ENCODE measurements at regions not wholly inside any gene's neighbourhood (a gene's known extent, or its start where the extent isn't known, plus 50 kb on each side); places are given as distances from the start of the nearest gene placed in this dataset.

DNA sequence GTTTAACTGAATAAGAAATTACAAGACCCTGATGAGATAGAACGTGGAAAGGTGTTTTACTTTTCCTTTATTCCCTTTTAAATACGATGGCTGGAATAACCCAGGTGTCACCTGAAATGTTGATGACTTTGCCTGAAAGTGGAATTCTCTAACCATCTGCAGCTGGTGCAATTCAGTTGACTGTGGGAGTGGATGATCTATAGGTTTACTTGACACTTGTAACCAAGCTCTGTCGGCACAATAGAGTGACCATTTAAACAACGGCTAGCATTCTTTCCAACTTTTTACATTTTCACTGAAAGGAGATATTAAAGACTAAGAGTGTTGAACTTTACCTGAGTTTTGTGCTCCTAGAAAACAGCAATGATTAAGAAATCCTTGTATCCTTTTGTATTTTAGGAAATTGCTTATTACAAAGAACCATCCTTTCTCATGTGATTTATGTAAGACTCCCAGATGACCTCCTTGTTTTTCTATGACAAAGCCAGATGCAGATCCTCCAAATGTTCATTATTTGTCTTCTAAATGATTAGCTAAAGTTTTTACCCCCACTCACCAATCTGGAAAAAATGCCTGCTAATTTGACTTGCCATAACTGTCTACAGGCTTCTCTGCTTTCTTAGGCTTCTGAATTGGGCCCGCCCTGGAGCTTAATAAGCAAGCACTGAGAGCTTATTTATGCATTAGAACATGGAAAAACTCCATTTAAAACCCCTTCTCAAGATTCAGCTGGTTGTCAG is 129.5 kb upstream of the LRRC7 start:
- Histone ChIP-seq H3K9me3 (ENCODE audit: control insufficient read depth in 4 of 4, low read length in 3 of 4) (no peaks in the 10 kb centered on the region), H3K9ac (ENCODE audit: low read depth in 1 of 2, low read length in 2 of 2) (no peak overlapping the region), H3K4me1 (ENCODE audit: control insufficient read depth in 4 of 4, insufficient read depth in 4 of 4, low read length in 3 of 4) (no peaks in the 10 kb centered on the region), H3K36me3 (ENCODE audit: control insufficient read depth in 4 of 4, insufficient read depth in 3 of 4, low read depth in 1 of 4, low read length in 3 of 4) (no peaks in the 10 kb centered on the region), H3K27me3 (ENCODE audit: control insufficient read depth in 4 of 4, insufficient read depth in 4 of 4, low read length in 3 of 4) (no peaks in the 10 kb centered on the region), H3K27ac (ENCODE audit: low read depth in 1 of 2, low read length in 2 of 2) (no peak overlapping the region), H3K4me3 (ENCODE audit: low read depth in 1 of 3, low read length in 3 of 3) (no peak overlapping the region)
- no peak for TF ChIP-seq EGR1 (IDR thresholded peaks at IDR 0.05; ENCODE audit: low read depth in 2 of 2)
- TF ChIP-seq, protein P1, sequence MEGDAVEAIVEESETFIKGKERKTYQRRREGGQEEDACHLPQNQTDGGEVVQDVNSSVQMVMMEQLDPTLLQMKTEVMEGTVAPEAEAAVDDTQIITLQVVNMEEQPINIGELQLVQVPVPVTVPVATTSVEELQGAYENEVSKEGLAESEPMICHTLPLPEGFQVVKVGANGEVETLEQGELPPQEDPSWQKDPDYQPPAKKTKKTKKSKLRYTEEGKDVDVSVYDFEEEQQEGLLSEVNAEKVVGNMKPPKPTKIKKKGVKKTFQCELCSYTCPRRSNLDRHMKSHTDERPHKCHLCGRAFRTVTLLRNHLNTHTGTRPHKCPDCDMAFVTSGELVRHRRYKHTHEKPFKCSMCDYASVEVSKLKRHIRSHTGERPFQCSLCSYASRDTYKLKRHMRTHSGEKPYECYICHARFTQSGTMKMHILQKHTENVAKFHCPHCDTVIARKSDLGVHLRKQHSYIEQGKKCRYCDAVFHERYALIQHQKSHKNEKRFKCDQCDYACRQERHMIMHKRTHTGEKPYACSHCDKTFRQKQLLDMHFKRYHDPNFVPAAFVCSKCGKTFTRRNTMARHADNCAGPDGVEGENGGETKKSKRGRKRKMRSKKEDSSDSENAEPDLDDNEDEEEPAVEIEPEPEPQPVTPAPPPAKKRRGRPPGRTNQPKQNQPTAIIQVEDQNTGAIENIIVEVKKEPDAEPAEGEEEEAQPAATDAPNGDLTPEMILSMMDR (IDR thresholded peaks at IDR 0.05; ENCODE audit: low read depth, low read length, missing input control), result no peak
- no peak for TF ChIP-seq GABPA (IDR thresholded peaks at IDR 0.05 in 1 of 2, conservative IDR thresholded peaks at IDR 0.05 in 1 of 2)
- TF ChIP-seq, protein P2, sequence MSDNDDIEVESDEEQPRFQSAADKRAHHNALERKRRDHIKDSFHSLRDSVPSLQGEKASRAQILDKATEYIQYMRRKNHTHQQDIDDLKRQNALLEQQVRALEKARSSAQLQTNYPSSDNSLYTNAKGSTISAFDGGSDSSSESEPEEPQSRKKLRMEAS (IDR thresholded peaks at IDR 0.05), result no peak
- no peak for TF ChIP-seq SP1 (IDR thresholded peaks at IDR 0.05)
- TF ChIP-seq, protein P3, sequence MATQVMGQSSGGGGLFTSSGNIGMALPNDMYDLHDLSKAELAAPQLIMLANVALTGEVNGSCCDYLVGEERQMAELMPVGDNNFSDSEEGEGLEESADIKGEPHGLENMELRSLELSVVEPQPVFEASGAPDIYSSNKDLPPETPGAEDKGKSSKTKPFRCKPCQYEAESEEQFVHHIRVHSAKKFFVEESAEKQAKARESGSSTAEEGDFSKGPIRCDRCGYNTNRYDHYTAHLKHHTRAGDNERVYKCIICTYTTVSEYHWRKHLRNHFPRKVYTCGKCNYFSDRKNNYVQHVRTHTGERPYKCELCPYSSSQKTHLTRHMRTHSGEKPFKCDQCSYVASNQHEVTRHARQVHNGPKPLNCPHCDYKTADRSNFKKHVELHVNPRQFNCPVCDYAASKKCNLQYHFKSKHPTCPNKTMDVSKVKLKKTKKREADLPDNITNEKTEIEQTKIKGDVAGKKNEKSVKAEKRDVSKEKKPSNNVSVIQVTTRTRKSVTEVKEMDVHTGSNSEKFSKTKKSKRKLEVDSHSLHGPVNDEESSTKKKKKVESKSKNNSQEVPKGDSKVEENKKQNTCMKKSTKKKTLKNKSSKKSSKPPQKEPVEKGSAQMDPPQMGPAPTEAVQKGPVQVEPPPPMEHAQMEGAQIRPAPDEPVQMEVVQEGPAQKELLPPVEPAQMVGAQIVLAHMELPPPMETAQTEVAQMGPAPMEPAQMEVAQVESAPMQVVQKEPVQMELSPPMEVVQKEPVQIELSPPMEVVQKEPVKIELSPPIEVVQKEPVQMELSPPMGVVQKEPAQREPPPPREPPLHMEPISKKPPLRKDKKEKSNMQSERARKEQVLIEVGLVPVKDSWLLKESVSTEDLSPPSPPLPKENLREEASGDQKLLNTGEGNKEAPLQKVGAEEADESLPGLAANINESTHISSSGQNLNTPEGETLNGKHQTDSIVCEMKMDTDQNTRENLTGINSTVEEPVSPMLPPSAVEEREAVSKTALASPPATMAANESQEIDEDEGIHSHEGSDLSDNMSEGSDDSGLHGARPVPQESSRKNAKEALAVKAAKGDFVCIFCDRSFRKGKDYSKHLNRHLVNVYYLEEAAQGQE (IDR thresholded peaks at IDR 0.05), result no peak
- no peak for TF ChIP-seq RXRA (IDR thresholded peaks at IDR 0.05)
- no peak for TF ChIP-seq FOXA1 (IDR thresholded peaks at IDR 0.05)
- TF ChIP-seq, protein P4, sequence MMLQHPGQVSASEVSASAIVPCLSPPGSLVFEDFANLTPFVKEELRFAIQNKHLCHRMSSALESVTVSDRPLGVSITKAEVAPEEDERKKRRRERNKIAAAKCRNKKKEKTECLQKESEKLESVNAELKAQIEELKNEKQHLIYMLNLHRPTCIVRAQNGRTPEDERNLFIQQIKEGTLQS (IDR thresholded peaks at IDR 0.05), result no peak
- TF ChIP-seq TAF1 (conservative IDR thresholded peaks at IDR 0.05), result no peak
- no peak for TF ChIP-seq FOXA2 (IDR thresholded peaks at IDR 0.05)
- TF ChIP-seq JUND (IDR thresholded peaks at IDR 0.05), result no peak
- TF ChIP-seq HNF4A (conservative IDR thresholded peaks at IDR 0.05), result no peak
- TF ChIP-seq, protein P5, sequence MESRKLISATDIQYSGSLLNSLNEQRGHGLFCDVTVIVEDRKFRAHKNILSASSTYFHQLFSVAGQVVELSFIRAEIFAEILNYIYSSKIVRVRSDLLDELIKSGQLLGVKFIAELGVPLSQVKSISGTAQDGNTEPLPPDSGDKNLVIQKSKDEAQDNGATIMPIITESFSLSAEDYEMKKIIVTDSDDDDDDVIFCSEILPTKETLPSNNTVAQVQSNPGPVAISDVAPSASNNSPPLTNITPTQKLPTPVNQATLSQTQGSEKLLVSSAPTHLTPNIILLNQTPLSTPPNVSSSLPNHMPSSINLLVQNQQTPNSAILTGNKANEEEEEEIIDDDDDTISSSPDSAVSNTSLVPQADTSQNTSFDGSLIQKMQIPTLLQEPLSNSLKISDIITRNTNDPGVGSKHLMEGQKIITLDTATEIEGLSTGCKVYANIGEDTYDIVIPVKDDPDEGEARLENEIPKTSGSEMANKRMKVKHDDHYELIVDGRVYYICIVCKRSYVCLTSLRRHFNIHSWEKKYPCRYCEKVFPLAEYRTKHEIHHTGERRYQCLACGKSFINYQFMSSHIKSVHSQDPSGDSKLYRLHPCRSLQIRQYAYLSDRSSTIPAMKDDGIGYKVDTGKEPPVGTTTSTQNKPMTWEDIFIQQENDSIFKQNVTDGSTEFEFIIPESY (IDR thresholded peaks at IDR 0.05), result no peak
- no peak for DNase-seq (ENCODE audit: low spot score)
- 70% methylated on average over 5 of the region's 5 CpGs for WGBS

DNA sequence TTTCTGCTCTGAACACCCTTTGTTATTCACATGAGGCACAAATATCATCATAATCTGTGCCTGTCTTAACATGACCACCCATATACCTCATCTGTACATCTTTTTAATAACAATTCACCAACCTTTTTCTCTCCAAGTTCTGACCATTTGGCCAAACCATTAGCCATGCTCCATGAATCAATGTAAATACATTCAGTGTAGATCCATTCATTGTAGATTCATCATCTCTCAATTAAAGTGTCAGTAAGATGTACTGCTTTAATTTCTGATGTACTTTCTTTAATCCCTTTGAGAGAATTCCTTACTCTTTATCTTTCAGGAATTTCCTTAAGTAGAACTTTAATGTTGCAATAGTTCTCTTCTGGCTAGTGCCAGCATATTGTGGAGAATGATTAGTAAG is 126.2 kb upstream of the LRRC7 start:
- Histone ChIP-seq H3K4me1 (ENCODE audit: control insufficient read depth in 4 of 4, insufficient read depth in 4 of 4, low read length in 3 of 4) (no peaks in the 10 kb centered on the region), H3K27me3 (ENCODE audit: control insufficient read depth in 4 of 4, insufficient read depth in 4 of 4, low read length in 3 of 4) (no peaks in the 10 kb centered on the region), H3K36me3 (ENCODE audit: control insufficient read depth in 4 of 4, insufficient read depth in 3 of 4, low read depth in 1 of 4, low read length in 3 of 4) (no peaks in the 10 kb centered on the region), H3K9ac (ENCODE audit: low read depth in 1 of 2, low read length in 2 of 2) (no peak overlapping the region), H3K9me3 (ENCODE audit: control insufficient read depth in 4 of 4, low read length in 3 of 4) (peaks cover 0 to 2% (median 0%) of the 10 kb centered on the region in 4 donors), H3K27ac (ENCODE audit: low read depth in 1 of 2, low read length in 2 of 2) (no peak overlapping the region), H3K4me3 (ENCODE audit: low read depth in 1 of 3, low read length in 3 of 3) (no peak overlapping the region)
- DNase-seq (ENCODE audit: low spot score), result no peak
- TF ChIP-seq HNF4A (conservative IDR thresholded peaks at IDR 0.05) (no peak), JUND (IDR thresholded peaks at IDR 0.05) (no peak), SP1 (IDR thresholded peaks at IDR 0.05) (no peak), HNF4G (IDR thresholded peaks at IDR 0.05) (no peak), YY1 (IDR thresholded peaks at IDR 0.05) (no peak)
- TF ChIP-seq, protein P2 (IDR thresholded peaks at IDR 0.05), result no peak
- TF ChIP-seq, protein P5 (IDR thresholded peaks at IDR 0.05), result no peak
- TF ChIP-seq, protein P1 (IDR thresholded peaks at IDR 0.05; ENCODE audit: low read depth, low read length, missing input control), result no peak
